ENCODE measurements at regions not wholly inside any gene's neighbourhood (a gene's known extent, or its start where the extent isn't known, plus 50 kb on each side); places are given as distances from the start of the nearest gene placed in this dataset.

DNA sequence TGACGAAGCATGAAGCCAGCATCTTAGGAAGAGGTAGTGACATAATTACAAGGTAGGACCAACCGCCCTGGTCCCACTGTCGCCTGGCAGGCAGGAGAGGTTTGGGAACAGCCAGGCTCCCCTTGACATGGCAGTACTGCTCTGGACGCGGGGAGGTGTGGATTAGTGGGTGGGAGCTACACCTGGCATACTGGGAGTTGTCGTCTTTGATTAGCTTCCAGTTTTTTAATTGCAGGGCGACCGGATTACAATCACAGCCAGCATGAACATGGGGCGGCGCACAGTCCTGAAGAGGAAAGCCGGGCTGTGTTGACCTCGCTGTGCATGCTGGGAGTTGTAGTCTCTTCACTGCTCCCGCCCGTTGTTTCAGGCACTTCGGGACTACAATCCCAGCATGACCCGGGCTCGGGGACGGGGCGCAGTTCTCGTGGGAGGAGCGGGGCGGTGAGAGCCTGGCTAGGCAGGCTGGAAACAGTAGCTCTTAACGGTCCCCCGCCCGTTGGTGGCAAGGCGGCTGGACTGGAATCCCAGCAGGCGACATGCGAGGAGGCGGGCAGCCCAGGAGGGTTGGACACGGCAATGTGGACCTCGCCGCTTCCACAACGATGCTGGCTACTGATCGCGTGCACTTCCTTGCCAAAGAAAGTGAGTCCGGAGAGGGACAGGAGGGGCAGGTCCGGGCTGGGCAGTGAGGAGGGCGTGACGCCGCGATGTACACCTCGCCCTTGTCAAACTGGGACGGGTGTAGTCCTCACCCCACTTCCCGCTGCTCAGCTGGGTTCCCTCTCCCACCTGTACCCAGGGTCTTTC is 98.0 kb upstream of the ZNF722 start:
- TF ChIP-seq, protein P1, sequence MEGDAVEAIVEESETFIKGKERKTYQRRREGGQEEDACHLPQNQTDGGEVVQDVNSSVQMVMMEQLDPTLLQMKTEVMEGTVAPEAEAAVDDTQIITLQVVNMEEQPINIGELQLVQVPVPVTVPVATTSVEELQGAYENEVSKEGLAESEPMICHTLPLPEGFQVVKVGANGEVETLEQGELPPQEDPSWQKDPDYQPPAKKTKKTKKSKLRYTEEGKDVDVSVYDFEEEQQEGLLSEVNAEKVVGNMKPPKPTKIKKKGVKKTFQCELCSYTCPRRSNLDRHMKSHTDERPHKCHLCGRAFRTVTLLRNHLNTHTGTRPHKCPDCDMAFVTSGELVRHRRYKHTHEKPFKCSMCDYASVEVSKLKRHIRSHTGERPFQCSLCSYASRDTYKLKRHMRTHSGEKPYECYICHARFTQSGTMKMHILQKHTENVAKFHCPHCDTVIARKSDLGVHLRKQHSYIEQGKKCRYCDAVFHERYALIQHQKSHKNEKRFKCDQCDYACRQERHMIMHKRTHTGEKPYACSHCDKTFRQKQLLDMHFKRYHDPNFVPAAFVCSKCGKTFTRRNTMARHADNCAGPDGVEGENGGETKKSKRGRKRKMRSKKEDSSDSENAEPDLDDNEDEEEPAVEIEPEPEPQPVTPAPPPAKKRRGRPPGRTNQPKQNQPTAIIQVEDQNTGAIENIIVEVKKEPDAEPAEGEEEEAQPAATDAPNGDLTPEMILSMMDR (IDR thresholded peaks at IDR 0.05; ENCODE audit: low read depth, low read length), result no peak
- TF ChIP-seq POLR2A (IDR thresholded peaks at IDR 0.05; ENCODE audit: extremely low read depth, insufficient read length), result no peak
- no peak for TF ChIP-seq MYC (IDR thresholded peaks at IDR 0.05; ENCODE audit: low read depth, low read length)

Data from NB4 (cell line).